Stimulated activated CD8-positive, alpha-beta memory T cell treated with anti-CD3 and anti-CD28 coated beads, Interleukin-4, amount 100 ng/mL, for 48 hours (primary cell): ENCODE measurements at regions not wholly inside any gene's neighbourhood (a gene's known extent, or its start where the extent isn't known, plus 50 kb on each side); places are given as distances from the start of the nearest gene placed in this dataset.

Experiments used
- DNase-seq: peaks from one replicate; pipeline ENCODE4 v3.0.0-alpha.2; 2020

GRCh38 chr1:22362626-22363402, 88.8 kb upstream of the ZBTB40 start:
- no peak for DNase-seq

- DNase-seq: no peak
Measured at GRCh38 chr1:22363403-22364325, 88.0 kb upstream of the ZBTB40 start.

GRCh38 chr1:22364326-22364650, 87.4 kb upstream of the ZBTB40 start:
- DNase-seq: no peak

GRCh38 chr1:22364764-22365163, 86.9 kb upstream of the ZBTB40 start:
- no peak for DNase-seq

- no peak for DNase-seq
Measured at GRCh38 chr1:22365331-22366295, 86.0 kb upstream of the ZBTB40 start.

GRCh38 chr1:22366346-22366745, 85.3 kb upstream of the ZBTB40 start:
- no peak for DNase-seq

- no peak for DNase-seq
Measured at GRCh38 chr1:22368125-22368524, 83.5 kb upstream of the ZBTB40 start.

- DNase-seq: no peak
Measured at GRCh38 chr1:22369294-22370189, 82.1 kb upstream of the ZBTB40 start.

- DNase-seq: no peak
Measured at GRCh38 chr1:22370190-22370498, 81.5 kb upstream of the ZBTB40 start.

GRCh38 chr1:22371408-22371807, 80.2 kb upstream of the ZBTB40 start:
- no peak for DNase-seq

- no peak for DNase-seq
Measured at GRCh38 chr1:22373252-22373651, 78.4 kb upstream of the ZBTB40 start.

- no peak for DNase-seq
Measured at GRCh38 chr1:22374001-22374400, 77.7 kb upstream of the ZBTB40 start.

GRCh38 chr1:22375601-22376000, 76.0 kb upstream of the ZBTB40 start:
- DNase-seq: no peak

GRCh38 chr1:22376001-22376400, 75.7 kb upstream of the ZBTB40 start:
- no peak for DNase-seq

GRCh38 chr1:22376546-22376945, 75.1 kb upstream of the ZBTB40 start:
- no peak for DNase-seq

GRCh38 chr1:22376976-22377375, 74.7 kb upstream of the ZBTB40 start:
- DNase-seq: no peak

GRCh38 chr1:22379566-22379965, 72.1 kb upstream of the ZBTB40 start:
- no peak for DNase-seq

GRCh38 chr1:22380024-22380785, 71.4 kb upstream of the ZBTB40 start:
- no peak for DNase-seq

GRCh38 chr1:22383526-22384294, 67.9 kb upstream of the ZBTB40 start:
- no peak for DNase-seq

- no peak for DNase-seq
Measured at GRCh38 chr1:22385537-22385936, 66.1 kb upstream of the ZBTB40 start.

GRCh38 chr1:22386774-22387173, 64.9 kb upstream of the ZBTB40 start:
- DNase-seq: no peak
